OCI-LY3 (cell line): ENCODE measurements at regions not wholly inside any gene's neighbourhood (a gene's known extent, or its start where the extent isn't known, plus 50 kb on each side); places are given as distances from the start of the nearest gene placed in this dataset.

ENCODE experiments used
- H2AFZ ChIP-seq: fragments of 200-600, 300-600 bp; shearing (Covaris generic); 2 replicates; pipeline ENCODE4 v1.6.0; 2014; ENCODE audit warnings: antibody characterized with exemption, low read depth, low read length
- H3K27ac ChIP-seq: fragments of 200-600, 300-600 bp; sonication (generic); 2 replicates; pipeline ENCODE4 v1.5.1; 2014; ENCODE audit warnings: mild to moderate bottlenecking, low read length, moderate library complexity, mixed read lengths
- H3K27me3 ChIP-seq: fragments of 200-600, 300-600 bp; sonication (generic); 2 replicates; pipeline ENCODE4 v1.6.1; 2014; ENCODE audit warnings: low read depth, low read length, mixed read lengths
- H3K36me3 ChIP-seq: fragments of 200-600, 300-600 bp; sonication (generic); replicated peaks from 2 replicates; pipeline ENCODE3; 2014; ENCODE audit warnings: low read depth, low read length, mixed read lengths
- H3K4me1 ChIP-seq: fragments of 300-600, 200-600 bp; sonication (generic); 2 replicates; pipeline ENCODE4 v1.6.1; 2014; ENCODE audit warnings: low read length, mixed read lengths
- H3K4me2 ChIP-seq: fragments of 200-600, 300-600 bp; sonication (generic); 2 replicates; pipeline ENCODE4 v1.6.1; 2014; ENCODE audit warnings: low read length, mixed read lengths
- H3K4me3 ChIP-seq: fragments of 300-600, 200-600 bp; sonication (generic); 2 replicates; pipeline ENCODE4 v1.5.1; 2014; ENCODE audit warnings: antibody characterized with exemption, mild to moderate bottlenecking, low read length, moderate library complexity
- H3K79me2 ChIP-seq: fragments of 300-600, 200-600 bp; shearing (Covaris generic); 2 replicates; pipeline ENCODE4 v1.6.1; 2014; ENCODE audit warnings: mild to moderate bottlenecking, low read length, mixed read lengths
- H3K9ac ChIP-seq: fragments of 300-600, 200-600 bp; shearing (Covaris generic); 2 replicates; pipeline ENCODE4 v1.6.0; 2014; ENCODE audit warnings: mild to moderate bottlenecking, low read length, moderate library complexity
- H3K9me3 ChIP-seq: fragments of 200-600, 300-600 bp; shearing (Covaris generic); 2 replicates; pipeline ENCODE4 v1.6.1; 2014; ENCODE audit warnings: low read length, mixed read lengths; ENCODE audit not compliant: insufficient read depth
- H4K20me1 ChIP-seq: fragments of 200-600, 300-600 bp; sonication (generic); 2 replicates; pipeline ENCODE4 v1.6.1; 2016; ENCODE audit warnings: low read length, mixed read lengths; ENCODE audit not compliant: insufficient read depth
- EZH2phosphoT487 ChIP-seq: fragments of 200-600 bp; shearing (Covaris generic); IDR thresholded peaks from 2 replicates; pipeline ENCODE4 v1.6.1; 2018; ENCODE audit warnings: antibody characterized with exemption, mixed run types, low read depth
- TF ChIP-seq, protein P1 (sequence below): fragments of 200-600, 300-600 bp; sonication (generic); IDR thresholded peaks from 2 replicates; pipeline ENCODE4 v1.5.1; 2014; ENCODE audit warnings: antibody characterized with exemption, low read length, low read depth

DNA sequence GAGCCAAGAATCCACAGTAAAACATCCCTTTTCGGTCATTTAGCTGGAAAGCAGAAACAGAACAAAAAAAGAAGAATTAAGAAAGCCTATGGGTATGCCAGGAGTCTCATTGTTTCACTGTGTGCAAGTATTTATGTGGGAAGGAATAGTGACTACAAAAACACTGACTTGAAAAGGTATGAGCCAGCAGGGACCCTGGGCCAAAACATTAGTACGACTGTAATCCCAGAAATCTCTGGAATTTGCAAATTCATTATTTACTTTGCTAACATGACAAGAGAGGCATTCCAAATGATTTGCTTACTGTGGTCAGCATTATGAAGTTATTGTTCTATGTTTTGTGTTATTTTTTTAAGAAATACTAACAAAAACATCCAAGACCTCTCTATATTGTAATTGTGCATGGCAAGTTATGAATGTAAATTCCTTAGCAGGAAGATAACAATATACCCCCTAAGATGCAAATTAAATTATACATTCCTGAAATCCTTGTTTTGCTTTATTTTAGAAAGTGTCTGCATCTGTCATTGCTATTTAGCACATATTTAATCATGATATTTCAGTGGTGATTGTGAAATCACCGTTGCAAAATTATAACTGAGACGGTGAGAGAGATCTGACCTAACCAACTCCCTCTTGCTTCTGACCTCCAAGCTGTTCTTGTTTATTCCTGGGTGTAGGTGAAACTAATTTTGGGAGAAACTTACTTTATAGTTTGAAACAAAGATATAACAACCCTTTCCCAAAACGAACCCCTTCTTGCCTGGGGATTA, 299.2 kb downstream of the ZPLD1 start:
- no peak for TF ChIP-seq EZH2phosphoT487
- TF ChIP-seq, protein P1, sequence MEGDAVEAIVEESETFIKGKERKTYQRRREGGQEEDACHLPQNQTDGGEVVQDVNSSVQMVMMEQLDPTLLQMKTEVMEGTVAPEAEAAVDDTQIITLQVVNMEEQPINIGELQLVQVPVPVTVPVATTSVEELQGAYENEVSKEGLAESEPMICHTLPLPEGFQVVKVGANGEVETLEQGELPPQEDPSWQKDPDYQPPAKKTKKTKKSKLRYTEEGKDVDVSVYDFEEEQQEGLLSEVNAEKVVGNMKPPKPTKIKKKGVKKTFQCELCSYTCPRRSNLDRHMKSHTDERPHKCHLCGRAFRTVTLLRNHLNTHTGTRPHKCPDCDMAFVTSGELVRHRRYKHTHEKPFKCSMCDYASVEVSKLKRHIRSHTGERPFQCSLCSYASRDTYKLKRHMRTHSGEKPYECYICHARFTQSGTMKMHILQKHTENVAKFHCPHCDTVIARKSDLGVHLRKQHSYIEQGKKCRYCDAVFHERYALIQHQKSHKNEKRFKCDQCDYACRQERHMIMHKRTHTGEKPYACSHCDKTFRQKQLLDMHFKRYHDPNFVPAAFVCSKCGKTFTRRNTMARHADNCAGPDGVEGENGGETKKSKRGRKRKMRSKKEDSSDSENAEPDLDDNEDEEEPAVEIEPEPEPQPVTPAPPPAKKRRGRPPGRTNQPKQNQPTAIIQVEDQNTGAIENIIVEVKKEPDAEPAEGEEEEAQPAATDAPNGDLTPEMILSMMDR = no peak
- Histone ChIP-seq H3K9ac (no peak overlapping the region), H3K4me2 (no peak overlapping the region), H3K79me2 (no peaks in the 10 kb centered on the region), H3K4me3 (no peak overlapping the region), H3K27ac (no peak overlapping the region), H3K27me3 (no peaks in the 10 kb centered on the region), H3K4me1 (no peaks in the 10 kb centered on the region), H4K20me1 (no peaks in the 10 kb centered on the region), H2AFZ (no peak overlapping the region), H3K9me3 (no peaks in the 10 kb centered on the region), H3K36me3 (no peaks in the 10 kb centered on the region)

DNA sequence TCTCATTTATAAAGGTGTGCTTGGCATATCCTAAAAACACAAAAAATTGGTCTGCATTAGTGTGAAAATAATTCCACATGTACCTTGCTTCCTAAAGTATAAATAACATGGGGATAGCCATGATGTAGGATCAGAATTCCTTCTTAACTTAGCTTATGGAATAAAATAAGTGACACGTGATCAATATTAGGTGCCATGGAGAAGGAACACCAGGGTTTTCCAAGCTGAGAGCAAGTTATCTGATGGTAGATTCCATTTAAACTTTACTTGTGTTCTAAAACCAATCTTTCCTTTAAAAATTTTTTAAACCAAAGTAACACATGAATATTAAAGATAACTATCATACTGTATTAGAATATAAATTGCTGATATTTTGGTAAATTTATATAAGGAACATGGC, 300.5 kb downstream of the ZPLD1 start:
- no peaks in the 10 kb centered on the region for H3K79me2 ChIP-seq
- H2AFZ ChIP-seq = no peak overlapping the region
- H3K4me2 ChIP-seq = no peak overlapping the region
- no peak overlapping the region for H3K4me3 ChIP-seq
- TF ChIP-seq, protein P1 = no peak
- TF ChIP-seq EZH2phosphoT487 = no peak
- H3K27ac ChIP-seq = no peak overlapping the region
- H3K9me3 ChIP-seq = no peaks in the 10 kb centered on the region
- H3K4me1 ChIP-seq = no peaks in the 10 kb centered on the region
- H3K36me3 ChIP-seq = no peaks in the 10 kb centered on the region
- H4K20me1 ChIP-seq = no peaks in the 10 kb centered on the region
- H3K27me3 ChIP-seq = no peaks in the 10 kb centered on the region
- no peak overlapping the region for H3K9ac ChIP-seq

DNA sequence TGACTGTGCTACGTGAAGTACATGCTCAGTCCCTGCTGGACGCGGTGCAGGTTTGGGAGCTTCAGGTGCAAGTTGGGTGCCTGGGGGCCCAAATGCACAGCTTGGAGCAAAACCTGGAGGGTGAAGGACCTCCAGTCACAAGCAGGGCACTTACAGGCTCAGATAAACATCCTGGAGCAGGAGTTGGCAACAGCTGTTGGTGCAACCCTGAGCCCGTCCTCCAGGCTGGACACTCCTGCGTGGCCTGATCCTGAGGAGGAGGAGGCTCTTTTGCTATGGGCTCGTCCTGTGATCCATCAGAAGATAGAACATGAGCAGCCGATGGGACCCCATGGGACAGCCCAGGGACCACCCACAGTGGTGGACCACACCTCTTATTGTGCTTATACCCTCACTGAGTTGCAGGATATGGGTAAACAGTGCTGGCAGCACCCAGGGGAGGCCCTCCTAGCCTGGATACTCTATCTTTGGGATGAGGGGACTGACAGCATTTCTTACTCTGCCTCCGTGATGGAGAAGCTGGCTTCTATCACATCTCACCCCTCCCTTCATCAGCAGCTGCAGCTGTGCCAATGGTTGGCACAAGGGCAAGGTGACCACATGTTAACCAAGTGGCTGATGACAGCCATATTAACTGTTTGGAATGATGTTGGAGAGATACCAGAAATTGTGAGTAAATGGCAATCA, 301.6 kb downstream of the ZPLD1 start:
- no peaks in the 10 kb centered on the region for H3K27me3 ChIP-seq
- no peak overlapping the region for H3K27ac ChIP-seq
- H3K4me3 ChIP-seq = no peak overlapping the region
- H3K36me3 ChIP-seq = no peaks in the 10 kb centered on the region
- H4K20me1 ChIP-seq = no peaks in the 10 kb centered on the region
- H3K4me2 ChIP-seq = no peak overlapping the region
- H2AFZ ChIP-seq = no peak overlapping the region
- H3K9ac ChIP-seq = no peak overlapping the region
- H3K4me1 ChIP-seq = no peaks in the 10 kb centered on the region
- H3K79me2 ChIP-seq = no peaks in the 10 kb centered on the region
- H3K9me3 ChIP-seq = no peaks in the 10 kb centered on the region
- TF ChIP-seq, protein P1 = no peak
- no peak for TF ChIP-seq EZH2phosphoT487

DNA sequence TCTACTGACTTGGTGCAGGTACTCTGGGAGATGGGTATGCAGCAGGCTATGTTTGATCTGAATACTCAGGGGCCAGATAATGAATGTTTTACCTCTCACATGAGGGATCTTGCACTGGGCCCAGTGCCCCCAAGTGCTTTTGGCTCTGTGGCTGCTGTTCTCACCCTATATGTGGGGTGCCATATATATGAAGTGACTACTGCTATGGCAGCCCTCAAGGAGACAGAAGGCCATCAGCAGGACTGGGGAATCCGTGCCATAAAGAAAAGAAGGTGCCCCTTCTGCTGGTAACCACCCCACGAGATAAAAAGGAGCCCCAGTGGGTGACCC, 302.1 kb downstream of the ZPLD1 start:
- no peaks in the 10 kb centered on the region for H3K27me3 ChIP-seq
- H3K79me2 ChIP-seq = no peaks in the 10 kb centered on the region
- H2AFZ ChIP-seq = no peak overlapping the region
- no peaks in the 10 kb centered on the region for H3K9me3 ChIP-seq
- no peaks in the 10 kb centered on the region for H3K36me3 ChIP-seq
- H3K4me2 ChIP-seq = no peak overlapping the region
- no peak overlapping the region for H3K9ac ChIP-seq
- TF ChIP-seq EZH2phosphoT487 = no peak
- TF ChIP-seq, protein P1 = no peak
- no peak overlapping the region for H3K4me3 ChIP-seq
- no peak overlapping the region for H3K27ac ChIP-seq
- H4K20me1 ChIP-seq = no peaks in the 10 kb centered on the region
- H3K4me1 ChIP-seq = no peaks in the 10 kb centered on the region
